GM21390 (cell line): ENCODE measurements at regions not wholly inside any gene's neighbourhood (a gene's known extent, or its start where the extent isn't known, plus 50 kb on each side); places are given as distances from the start of the nearest gene placed in this dataset.
A peak's percentile ranks its signal among the peaks of the same experiment; 100 is the strongest.

Experiments used
- ATAC-seq: cut with Tn5 transposase; IDR thresholded peaks from one replicate; pipeline ENCODE4 v1.9.1; 2021; ENCODE audit not compliant: unreplicated experiment

- no peak for ATAC-seq
Observed at GRCh38 chr4:14855719-14856061, 146.6 kb upstream of the CPEB2 start.

GRCh38 chr4:14856062-14856933 lies 146.0 kb upstream of the CPEB2 start:
- ATAC-seq: peak; percentile 94

GRCh38 chr4:14856934-14857235 lies 145.4 kb upstream of the CPEB2 start:
- no peak for ATAC-seq

GRCh38 chr4:14857475-14857874 lies 144.8 kb upstream of the CPEB2 start:
- no peak for ATAC-seq

- no peak for ATAC-seq
Observed at GRCh38 chr4:14857981-14858380, 144.3 kb upstream of the CPEB2 start.

- no peak for ATAC-seq
Observed at GRCh38 chr4:14862891-14863290, 139.4 kb upstream of the CPEB2 start.

GRCh38 chr4:14863418-14864364 lies 138.6 kb upstream of the CPEB2 start:
- ATAC-seq: no peak

- ATAC-seq: no peak
Observed at GRCh38 chr4:14864365-14865030, 137.8 kb upstream of the CPEB2 start.

- no peak for ATAC-seq
Observed at GRCh38 chr4:14865031-14865366, 137.3 kb upstream of the CPEB2 start.

- no peak for ATAC-seq
Observed at GRCh38 chr4:14865804-14866203, 136.5 kb upstream of the CPEB2 start.

- no peak for ATAC-seq
Observed at GRCh38 chr4:14867847-14868246, 134.4 kb upstream of the CPEB2 start.

- ATAC-seq: no peak
Observed at GRCh38 chr4:14868426-14869395, 133.6 kb upstream of the CPEB2 start.

- ATAC-seq: no peak
Observed at GRCh38 chr4:14871676-14872430, 130.4 kb upstream of the CPEB2 start.

GRCh38 chr4:14874990-14875389 lies 127.3 kb upstream of the CPEB2 start:
- ATAC-seq: peak; percentile 62

- ATAC-seq: no peak
Observed at GRCh38 chr4:14877246-14878225, 124.7 kb upstream of the CPEB2 start.

GRCh38 chr4:14878681-14879080 lies 123.6 kb upstream of the CPEB2 start:
- no peak for ATAC-seq

GRCh38 chr4:14879683-14880082 lies 122.6 kb upstream of the CPEB2 start:
- no peak for ATAC-seq

- no peak for ATAC-seq
Observed at GRCh38 chr4:14880805-14881204, 121.5 kb upstream of the CPEB2 start.

GRCh38 chr4:14883166-14883565 lies 119.1 kb upstream of the CPEB2 start:
- ATAC-seq: no peak
